ENCODE measurements at regions not wholly inside any gene's neighbourhood (a gene's known extent, or its start where the extent isn't known, plus 50 kb on each side); places are given as distances from the start of the nearest gene placed in this dataset.

DNA sequence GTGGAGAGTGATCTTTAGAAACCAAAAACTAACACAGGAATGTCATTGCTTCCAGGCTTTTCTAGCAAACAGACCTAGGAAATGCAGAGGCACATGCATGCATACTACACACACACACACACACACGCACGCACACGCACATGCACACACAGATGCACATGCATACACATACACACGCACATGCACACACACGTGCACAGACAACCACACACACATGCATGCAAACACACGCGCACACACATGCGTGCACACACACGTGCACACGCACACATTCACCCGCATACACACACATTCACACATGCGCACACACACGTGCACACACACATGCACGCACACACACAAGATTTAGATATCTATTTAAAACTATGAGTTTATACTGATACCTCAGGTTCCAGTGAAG lies 379.5 kb downstream of the ZNF516 start:
- H3K4me3 ChIP-seq (ENCODE audit: low read length), result no peak overlapping the region
- TF ChIP-seq, protein P1, sequence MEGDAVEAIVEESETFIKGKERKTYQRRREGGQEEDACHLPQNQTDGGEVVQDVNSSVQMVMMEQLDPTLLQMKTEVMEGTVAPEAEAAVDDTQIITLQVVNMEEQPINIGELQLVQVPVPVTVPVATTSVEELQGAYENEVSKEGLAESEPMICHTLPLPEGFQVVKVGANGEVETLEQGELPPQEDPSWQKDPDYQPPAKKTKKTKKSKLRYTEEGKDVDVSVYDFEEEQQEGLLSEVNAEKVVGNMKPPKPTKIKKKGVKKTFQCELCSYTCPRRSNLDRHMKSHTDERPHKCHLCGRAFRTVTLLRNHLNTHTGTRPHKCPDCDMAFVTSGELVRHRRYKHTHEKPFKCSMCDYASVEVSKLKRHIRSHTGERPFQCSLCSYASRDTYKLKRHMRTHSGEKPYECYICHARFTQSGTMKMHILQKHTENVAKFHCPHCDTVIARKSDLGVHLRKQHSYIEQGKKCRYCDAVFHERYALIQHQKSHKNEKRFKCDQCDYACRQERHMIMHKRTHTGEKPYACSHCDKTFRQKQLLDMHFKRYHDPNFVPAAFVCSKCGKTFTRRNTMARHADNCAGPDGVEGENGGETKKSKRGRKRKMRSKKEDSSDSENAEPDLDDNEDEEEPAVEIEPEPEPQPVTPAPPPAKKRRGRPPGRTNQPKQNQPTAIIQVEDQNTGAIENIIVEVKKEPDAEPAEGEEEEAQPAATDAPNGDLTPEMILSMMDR (conservative IDR thresholded peaks at IDR 0.05; ENCODE audit: low read length), result no peak
- no peak for DNase-seq (ENCODE audit: low read depth)

DNA sequence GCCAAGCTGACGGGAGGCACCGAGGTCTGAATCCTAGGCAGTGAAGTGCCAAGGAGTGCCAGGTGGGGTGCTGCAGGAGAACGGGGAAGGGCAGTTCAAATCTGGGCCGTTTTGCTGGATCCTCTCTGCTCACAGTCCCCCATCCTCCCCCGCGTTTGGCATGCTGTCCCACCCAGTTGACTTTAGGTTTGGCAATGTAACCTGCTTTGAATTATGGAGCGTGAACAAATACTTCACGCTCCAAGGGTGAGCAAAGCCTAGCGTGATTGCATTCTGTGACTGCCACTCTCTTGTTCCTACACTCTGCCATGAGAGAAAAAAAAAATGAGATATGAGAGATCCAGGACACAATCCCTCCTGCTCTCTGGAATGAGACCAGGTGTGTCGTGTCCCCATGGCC lies 381.9 kb downstream of the ZNF516 start:
- DNase-seq (ENCODE audit: low read depth), result no peak
- TF ChIP-seq, protein P1 (conservative IDR thresholded peaks at IDR 0.05; ENCODE audit: low read length), result no peak
- H3K4me3 ChIP-seq (ENCODE audit: low read length), result no peak overlapping the region

DNA sequence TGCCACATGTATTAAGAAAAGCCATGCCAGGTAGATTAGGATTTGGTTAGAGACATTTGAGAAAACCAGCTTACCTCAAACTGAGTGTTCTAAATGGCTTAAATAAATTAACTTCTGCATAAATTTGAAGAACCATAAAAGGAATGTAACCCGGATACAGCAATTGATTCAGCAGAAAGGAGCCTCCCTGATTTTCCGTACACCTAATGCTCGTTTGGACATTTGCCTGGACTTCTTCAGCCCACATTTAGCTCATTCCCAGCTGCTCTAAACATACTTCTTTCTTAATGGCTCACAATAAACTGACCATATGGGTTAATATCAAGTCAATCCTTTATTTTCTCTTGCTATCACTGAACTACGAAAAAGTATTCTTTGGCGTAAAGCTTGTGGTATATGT lies 392.4 kb downstream of the ZNF516 start:
- TF ChIP-seq, protein P1 (conservative IDR thresholded peaks at IDR 0.05; ENCODE audit: low read length), result no peak
- DNase-seq (ENCODE audit: low read depth), result no peak
- H3K4me3 ChIP-seq (ENCODE audit: low read length), result no peak overlapping the region

DNA sequence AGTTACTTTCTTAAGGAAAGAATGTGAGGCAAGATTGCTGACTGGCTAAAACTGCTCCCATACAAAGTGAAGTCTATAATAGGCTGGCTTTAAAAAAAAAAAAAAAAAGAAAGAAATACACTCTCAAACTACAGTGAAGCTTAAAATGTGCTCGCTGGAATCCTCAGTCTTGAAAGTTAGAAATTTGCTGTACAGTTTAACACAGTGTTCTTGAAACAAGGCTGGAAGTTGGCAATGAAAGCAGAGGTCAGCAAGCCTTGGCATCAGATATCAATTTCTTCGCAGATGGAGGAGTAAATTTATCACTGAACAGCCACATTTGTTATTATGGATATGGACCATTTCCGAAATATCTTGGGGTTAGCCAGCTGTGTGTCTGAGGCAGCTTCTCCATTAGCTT lies 392.9 kb downstream of the ZNF516 start:
- TF ChIP-seq, protein P1 (conservative IDR thresholded peaks at IDR 0.05; ENCODE audit: low read length), result no peak
- no peak overlapping the region for H3K4me3 ChIP-seq (ENCODE audit: low read length)

DNA sequence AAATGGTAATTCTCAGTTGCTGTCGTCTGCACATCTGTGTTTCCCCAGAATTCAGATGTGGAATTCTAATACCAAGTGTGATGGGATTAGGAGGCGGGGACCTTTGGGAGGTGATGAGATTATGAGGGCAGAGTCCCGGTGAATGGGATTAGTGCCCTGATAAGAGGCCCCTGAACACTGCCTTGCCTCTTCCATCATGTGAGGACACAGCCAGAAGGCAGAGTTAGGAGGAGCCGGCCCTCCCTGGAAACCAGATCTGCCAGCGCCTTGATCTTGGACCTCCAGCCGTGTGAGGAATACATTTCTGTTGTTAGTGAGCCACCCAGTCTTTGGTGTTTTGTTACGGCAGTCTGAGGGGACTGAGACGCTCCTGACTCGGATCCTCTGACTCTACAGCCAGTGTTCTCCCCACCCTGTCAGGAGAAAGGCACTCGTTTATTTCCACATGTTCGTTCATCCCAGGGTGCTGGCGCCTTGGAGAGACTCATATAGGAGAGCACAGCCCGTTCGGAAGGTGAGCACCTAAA lies 395.0 kb downstream of the ZNF516 start:
- DNase-seq (ENCODE audit: low read depth), result no peak
- TF ChIP-seq, protein P1 (conservative IDR thresholded peaks at IDR 0.05; ENCODE audit: low read length), result no peak
- no peak overlapping the region for H3K4me3 ChIP-seq (ENCODE audit: low read length)

More for the DNA sequence above, 392.9 kb downstream of the ZNF516 start:
- DNase-seq (ENCODE audit: low read depth), result no peak

DNA sequence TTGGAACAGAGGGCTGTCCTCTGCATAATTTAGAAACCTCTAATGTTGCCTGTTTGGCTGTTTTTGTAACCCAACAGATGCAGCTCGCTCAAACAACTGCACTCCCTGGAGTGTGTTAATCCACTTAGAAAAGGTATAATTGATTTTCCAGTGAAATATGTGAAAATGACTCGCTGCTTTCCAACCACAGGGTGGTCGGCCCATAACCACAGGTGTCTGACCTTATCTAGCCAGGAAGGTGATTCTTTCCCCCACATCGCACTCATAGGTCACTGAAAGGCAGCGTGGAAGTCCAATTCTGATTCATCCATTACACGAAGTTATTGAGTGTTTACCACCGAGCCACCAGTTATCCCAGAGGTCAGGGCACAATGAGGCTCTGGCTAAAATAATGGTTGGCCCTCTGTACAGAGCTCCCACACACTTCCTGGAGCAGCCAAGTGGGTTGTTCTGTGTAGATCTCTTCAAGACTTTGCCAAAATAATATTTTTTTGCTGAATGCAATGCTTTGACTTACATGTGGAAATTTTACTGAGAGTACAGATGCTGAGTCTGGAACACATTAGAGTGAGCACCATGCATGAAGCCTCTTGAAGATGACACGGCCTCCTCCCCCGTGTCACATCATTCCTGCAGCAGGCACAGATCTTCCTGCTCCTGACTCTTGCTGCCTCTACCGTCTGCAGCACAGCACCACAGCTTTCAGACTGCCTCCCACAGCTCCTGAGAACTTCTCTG lies 396.2 kb downstream of the ZNF516 start:
- TF ChIP-seq, protein P1 (conservative IDR thresholded peaks at IDR 0.05; ENCODE audit: low read length), result 0 out of 2 replicates have a peak, but pooled peaks have one; percentile 2
- no peak for DNase-seq (ENCODE audit: low read depth)
- H3K4me3 ChIP-seq (ENCODE audit: low read length), result no peak overlapping the region

DNA sequence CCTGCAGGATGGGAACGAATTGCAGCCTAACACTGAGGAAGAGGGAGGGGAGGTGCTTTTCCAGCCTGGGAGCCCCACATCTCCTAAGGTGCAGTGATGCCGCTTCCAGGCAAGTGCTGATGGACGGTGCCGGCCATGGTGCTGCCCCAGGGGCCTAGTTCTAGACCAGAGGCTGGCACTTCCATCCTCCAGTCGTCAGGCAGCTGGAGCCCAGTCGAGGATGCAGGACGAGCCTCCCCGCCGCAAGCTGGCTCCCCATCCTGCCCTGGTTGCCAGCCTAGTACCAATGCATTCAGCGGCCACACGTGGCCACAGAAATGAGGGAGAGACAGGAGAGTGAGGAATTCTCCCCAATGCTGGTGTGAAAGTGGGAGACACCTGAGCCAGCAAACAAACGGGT lies 413.5 kb downstream of the ZNF516 start:
- TF ChIP-seq, protein P1 (conservative IDR thresholded peaks at IDR 0.05; ENCODE audit: low read length), result no peak
- no peak for DNase-seq (ENCODE audit: low read depth)
- H3K4me3 ChIP-seq (ENCODE audit: low read length), result no peak overlapping the region

Data from AG10803 (cell line).